H9 (cell line): ENCODE measurements at regions not wholly inside any gene's neighbourhood (a gene's known extent, or its start where the extent isn't known, plus 50 kb on each side); places are given as distances from the start of the nearest gene placed in this dataset.

Source experiments
- DNase-seq: peaks from one replicate; pipeline ENCODE4 v3.0.0-alpha.2; 2017
- H2AFZ ChIP-seq: one replicate; pipeline ENCODE4 v1.6.1; 2013; ENCODE audit warnings: mild to moderate bottlenecking, low read length, control low read depth, moderate library complexity
- H2AK5ac ChIP-seq: 2 replicates; pipeline ENCODE4 v1.6.1; 2013; ENCODE audit warnings: low read length, control low read depth, mixed read lengths; ENCODE audit not compliant: insufficient read length
- H2BK120ac ChIP-seq: one replicate; pipeline ENCODE4 v1.6.1; 2013; ENCODE audit warnings: low read depth, mild to moderate bottlenecking, low read length, control low read depth, inconsistent platforms; ENCODE audit not compliant: poor library complexity, severe bottlenecking
- H2BK12ac ChIP-seq: 2 replicates; pipeline ENCODE4 v1.6.1; 2013; ENCODE audit warnings: low read length, control low read depth, mixed read lengths, low read depth; ENCODE audit not compliant: insufficient read length
- H2BK15ac ChIP-seq: 2 replicates; pipeline ENCODE4 v1.6.1; 2013; ENCODE audit warnings: low read depth, low read length, control low read depth
- H2BK20ac ChIP-seq: one replicate; pipeline ENCODE4 v1.6.1; 2013; ENCODE audit warnings: low read depth, mild to moderate bottlenecking, low read length, control low read depth, inconsistent platforms; ENCODE audit not compliant: poor library complexity, severe bottlenecking
- H2BK5ac ChIP-seq: 2 replicates; pipeline ENCODE4 v1.6.1; 2013; ENCODE audit warnings: low read length, control low read depth, mixed read lengths; ENCODE audit not compliant: insufficient read length
- H3K14ac ChIP-seq: 2 replicates; pipeline ENCODE4 v1.6.1; 2013; ENCODE audit warnings: low read length, control low read depth; ENCODE audit not compliant: insufficient read depth
- H3K18ac ChIP-seq: 2 replicates; pipeline ENCODE4 v1.6.1; 2013; ENCODE audit warnings: low read depth, mild to moderate bottlenecking, mixed read lengths, low read length, control low read depth; ENCODE audit not compliant: insufficient read length
- H3K23ac ChIP-seq: 2 replicates; pipeline ENCODE4 v1.6.1; 2013; ENCODE audit warnings: low read length, control low read depth, mixed read lengths, low read depth; ENCODE audit not compliant: insufficient read length
- H3K23me2 ChIP-seq: 2 replicates; pipeline ENCODE4 v1.6.1; 2013; ENCODE audit warnings: low read depth, mild to moderate bottlenecking, mixed read lengths, low read length, control low read depth; ENCODE audit not compliant: insufficient read length, poor library complexity, severe bottlenecking
- H3K27ac ChIP-seq: 2 replicates; pipeline ENCODE4 v1.5.1; 2013; ENCODE audit warnings: low read length, control low read depth, mixed read lengths, low read depth; ENCODE audit not compliant: insufficient read length
- H3K27me3 ChIP-seq: 2 replicates; pipeline ENCODE4 v1.6.1; 2013; ENCODE audit warnings: low read length, control low read depth, inconsistent platforms; ENCODE audit not compliant: insufficient read depth
- H3K4ac ChIP-seq: 2 replicates; pipeline ENCODE4 v1.6.1; 2013; ENCODE audit warnings: low read depth, mild to moderate bottlenecking, control low read depth, inconsistent platforms, low read length, moderate library complexity
- H3K4me1 ChIP-seq: 2 replicates; pipeline ENCODE4 v1.6.1; 2013; ENCODE audit warnings: low read length, control low read depth, inconsistent platforms; ENCODE audit not compliant: insufficient read depth
- H3K4me2 ChIP-seq: 2 replicates; pipeline ENCODE4 v1.6.1; 2013; ENCODE audit warnings: low read length, control low read depth, mixed read lengths; ENCODE audit not compliant: insufficient read length, insufficient read depth
- H3K56ac ChIP-seq: 2 replicates; pipeline ENCODE4 v1.6.1; 2013; ENCODE audit warnings: low read depth, mild to moderate bottlenecking, mixed read lengths, low read length, control low read depth; ENCODE audit not compliant: insufficient read length
- H3K79me1 ChIP-seq: 2 replicates; pipeline ENCODE4 v1.6.1; 2013; ENCODE audit warnings: low read depth, mild to moderate bottlenecking, moderate library complexity, low read length, control low read depth, inconsistent platforms; ENCODE audit not compliant: insufficient read depth, poor library complexity, severe bottlenecking
- H3K79me2 ChIP-seq: 2 replicates; pipeline ENCODE4 v1.6.1; 2013; ENCODE audit warnings: low read length, control low read depth, inconsistent platforms; ENCODE audit not compliant: insufficient read depth
- H3K9ac ChIP-seq: 2 replicates; pipeline ENCODE4 v1.6.1; 2013; ENCODE audit warnings: low read length, control low read depth, mixed read lengths; ENCODE audit not compliant: insufficient read length; ENCODE audit errors: extremely low read depth
- H3K9me3 ChIP-seq: one replicate; pipeline ENCODE4 v1.6.1; 2013; ENCODE audit warnings: low read depth, low read length, inconsistent platforms; ENCODE audit not compliant: control insufficient read depth
- H3T11ph ChIP-seq: one replicate; pipeline ENCODE4 v1.6.1; 2013; ENCODE audit warnings: mild to moderate bottlenecking, low read length, control low read depth, inconsistent platforms
- H4K20me1 ChIP-seq: one replicate; pipeline ENCODE4 v1.6.1; 2013; ENCODE audit not compliant: control insufficient read depth, insufficient read length, insufficient read depth
- H4K5ac ChIP-seq: 2 replicates; pipeline ENCODE4 v1.6.1; 2013; ENCODE audit warnings: low read depth, mild to moderate bottlenecking, mixed read lengths, low read length, control low read depth; ENCODE audit not compliant: insufficient read length
- H4K8ac ChIP-seq: replicated peaks from 2 replicates; pipeline ENCODE4 v1.6.1; 2013; ENCODE audit warnings: low read length, control low read depth, mixed read lengths, low read depth; ENCODE audit not compliant: insufficient read length
- H4K91ac ChIP-seq: 2 replicates; pipeline ENCODE4 v1.6.1; 2013; ENCODE audit warnings: low read depth, mild to moderate bottlenecking, moderate library complexity, mixed read lengths, low read length, control low read depth; ENCODE audit not compliant: insufficient read length
- H3K27ac Mint-ChIP-seq, 3 experiments: 2 replicates in 2 of 3; 3 replicates in 1 of 3; pipeline ENCODE4 v1.8.0; 2020 to 2021; ENCODE audit warnings: mixed read lengths in 3 of 3, mild to moderate bottlenecking in 1 of 3, moderate library complexity in 1 of 3
- H3K27me3 Mint-ChIP-seq: 2 replicates; pipeline ENCODE4 v1.8.0; 2021; ENCODE audit warnings: low read depth, mild to moderate bottlenecking, moderate library complexity, mixed read lengths
- H3K36me3 Mint-ChIP-seq, 3 experiments: 2 replicates in 2 of 3; 3 replicates in 1 of 3; pipeline ENCODE4 v1.8.0; 2020 to 2021; ENCODE audit warnings: low read depth in 3 of 3, mixed read lengths in 3 of 3; ENCODE audit not compliant: insufficient read depth in 1 of 3
- H3K4me1 Mint-ChIP-seq, 2 experiments: 2 replicates each; pipeline ENCODE4 v1.8.0; 2020; ENCODE audit warnings: mixed read lengths in 2 of 2
- H3K4me3 Mint-ChIP-seq, 2 experiments: 2 replicates in 1 of 2; 3 replicates in 1 of 2; pipeline ENCODE4 v1.8.0; 2020 to 2021; ENCODE audit warnings: mild to moderate bottlenecking in 2 of 2, mixed read lengths in 2 of 2, moderate library complexity in 1 of 2
- H3K9me3 Mint-ChIP-seq, 2 experiments: 2 replicates in 1 of 2; 3 replicates in 1 of 2; pipeline ENCODE4 v1.8.0; 2020; ENCODE audit warnings: mild to moderate bottlenecking in 2 of 2, mixed read lengths in 2 of 2, moderate library complexity in 1 of 2
- TF ChIP-seq, protein P1 (sequence below): fragments of 200-600 bp; sonication (generic); conservative IDR thresholded peaks from 3 replicates; pipeline ENCODE4 v1.8.0; 2021; ENCODE audit warnings: antibody characterized with exemption, mild to moderate bottlenecking

DNA sequence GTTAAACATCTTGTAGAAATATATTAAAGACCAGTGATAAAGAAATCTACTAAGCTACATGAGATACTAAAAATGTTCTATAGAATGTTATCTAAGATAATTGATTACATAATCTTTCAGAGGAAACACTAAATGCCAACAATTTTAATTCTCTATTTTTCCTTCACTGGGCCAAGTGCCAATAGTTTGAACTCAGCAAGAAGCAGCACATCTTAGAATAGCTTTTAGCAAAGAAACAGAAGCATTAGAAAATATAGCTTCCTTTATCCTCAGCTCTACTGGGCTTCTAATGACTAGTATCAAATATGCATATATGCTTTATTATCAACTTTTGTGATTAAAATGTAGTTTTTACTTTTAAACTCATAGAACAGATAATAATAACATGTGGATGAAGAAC is 461.4 kb upstream of the USP15 start:
- no peak overlapping the region for H2BK15ac ChIP-seq
- no peak overlapping the region for H4K8ac ChIP-seq
- Mint-ChIP-seq H3K27ac (no peak overlapping the region; a peak in 1 of 7 replicates), H3K4me3 (no peak overlapping the region), H3K9me3 (peaks cover 0 to 3% of the 10 kb centered on the region in 2 experiments; a peak in 1 of 5 replicates), H3K36me3 (no peaks in the 10 kb centered on the region; a peak in 1 of 7 replicates), H3K27me3 (no peaks in the 10 kb centered on the region), H3K4me1 (peaks cover under 1 to 4% of the 10 kb centered on the region in 2 experiments; a peak in 3 of 4 replicates)
- no peak overlapping the region for H3K14ac ChIP-seq
- H3K79me1 ChIP-seq = no peaks in the 10 kb centered on the region
- H4K91ac ChIP-seq = no peak overlapping the region
- no peak overlapping the region for H3K4me2 ChIP-seq
- no peaks in the 10 kb centered on the region for H4K20me1 ChIP-seq
- H3K4me1 ChIP-seq = no peaks in the 10 kb centered on the region
- no peak overlapping the region for H3T11ph ChIP-seq
- no peak overlapping the region for H3K23ac ChIP-seq
- no peaks in the 10 kb centered on the region for H3K9me3 ChIP-seq
- DNase-seq = no peak
- H3K79me2 ChIP-seq = no peaks in the 10 kb centered on the region
- H2AFZ ChIP-seq = no peak overlapping the region
- H2AK5ac ChIP-seq = no peak overlapping the region
- H3K18ac ChIP-seq = no peak overlapping the region
- H4K5ac ChIP-seq = no peak overlapping the region
- no peak overlapping the region for H2BK20ac ChIP-seq
- TF ChIP-seq, protein P1, sequence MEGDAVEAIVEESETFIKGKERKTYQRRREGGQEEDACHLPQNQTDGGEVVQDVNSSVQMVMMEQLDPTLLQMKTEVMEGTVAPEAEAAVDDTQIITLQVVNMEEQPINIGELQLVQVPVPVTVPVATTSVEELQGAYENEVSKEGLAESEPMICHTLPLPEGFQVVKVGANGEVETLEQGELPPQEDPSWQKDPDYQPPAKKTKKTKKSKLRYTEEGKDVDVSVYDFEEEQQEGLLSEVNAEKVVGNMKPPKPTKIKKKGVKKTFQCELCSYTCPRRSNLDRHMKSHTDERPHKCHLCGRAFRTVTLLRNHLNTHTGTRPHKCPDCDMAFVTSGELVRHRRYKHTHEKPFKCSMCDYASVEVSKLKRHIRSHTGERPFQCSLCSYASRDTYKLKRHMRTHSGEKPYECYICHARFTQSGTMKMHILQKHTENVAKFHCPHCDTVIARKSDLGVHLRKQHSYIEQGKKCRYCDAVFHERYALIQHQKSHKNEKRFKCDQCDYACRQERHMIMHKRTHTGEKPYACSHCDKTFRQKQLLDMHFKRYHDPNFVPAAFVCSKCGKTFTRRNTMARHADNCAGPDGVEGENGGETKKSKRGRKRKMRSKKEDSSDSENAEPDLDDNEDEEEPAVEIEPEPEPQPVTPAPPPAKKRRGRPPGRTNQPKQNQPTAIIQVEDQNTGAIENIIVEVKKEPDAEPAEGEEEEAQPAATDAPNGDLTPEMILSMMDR = no peak
- no peak overlapping the region for H2BK120ac ChIP-seq
- H3K23me2 ChIP-seq = no peaks in the 10 kb centered on the region
- H3K4ac ChIP-seq = no peak overlapping the region
- H2BK5ac ChIP-seq = no peak overlapping the region
- H3K27ac ChIP-seq = no peak overlapping the region
- no peaks in the 10 kb centered on the region for H3K27me3 ChIP-seq
- H2BK12ac ChIP-seq = no peak overlapping the region
- H3K56ac ChIP-seq = no peak overlapping the region
- H3K9ac ChIP-seq = no peak overlapping the region
